ENCODE measurements at regions not wholly inside any gene's neighbourhood (a gene's known extent, or its start where the extent isn't known, plus 50 kb on each side); places are given as distances from the start of the nearest gene placed in this dataset.

DNA sequence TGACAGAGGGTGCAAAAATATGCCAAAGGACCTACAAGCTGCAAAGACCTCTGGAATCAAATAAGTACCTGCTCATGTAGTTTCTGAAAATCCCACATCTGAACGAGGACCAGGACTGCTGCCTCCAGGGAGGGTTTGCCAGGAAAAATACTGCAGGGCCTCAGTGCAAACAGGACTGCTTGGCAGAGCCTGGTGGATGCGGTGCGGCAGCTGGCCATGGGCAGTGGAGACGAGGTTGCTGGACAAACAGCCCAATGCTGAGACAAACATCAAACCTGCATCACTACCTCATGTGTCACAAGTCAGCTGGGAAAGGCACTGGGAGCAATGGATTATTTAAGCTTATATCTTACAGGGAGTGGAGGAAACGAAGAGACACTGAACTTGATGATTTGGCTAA lies 238.8 kb downstream of the PAX1 start:
- CTCF ChIA-PET (ENCODE audit: low intra/inter-chr PET ratio), result no interaction called here
- H3K9ac ChIP-seq (ENCODE audit: insufficient read depth in 1 of 2, low read depth in 2 of 2, low read length in 2 of 2), result no peak overlapping the region
- no peak overlapping the region for H3K4me2 ChIP-seq (ENCODE audit: insufficient read depth, low read length)
- no TSS peak for BruUV-seq (replicated peaks)
- ATAC-seq (no peak), DNase-seq (ENCODE audit: extremely low read depth in 1 of 4, low spot score in 3 of 4) (no peak), FAIRE-seq (no peak)
- TF ChIP-seq CTBP1 (IDR thresholded peaks at IDR 0.05; ENCODE audit: borderline replicate concordance), result no peak
- TF ChIP-seq ZNF232 (CRISPR knock-in tag; IDR thresholded peaks at IDR 0.05), result no peak
- TF ChIP-seq HMGN3 (IDR thresholded peaks at IDR 0.05; ENCODE audit: borderline replicate concordance, extremely low read depth, insufficient read length, low read depth, low read length), result no peak
- TF ChIP-seq ZSCAN29 (IDR thresholded peaks at IDR 0.05), result no peak
- no peak for TF ChIP-seq SREBF1 (IDR thresholded peaks at IDR 0.05; ENCODE audit: borderline replicate concordance, low read depth, low read length)
- no peak for TF ChIP-seq ZFX (CRISPR knock-in tag; IDR thresholded peaks at IDR 0.05)
- no peak for TF ChIP-seq ZNF133 (CRISPR knock-in tag; IDR thresholded peaks at IDR 0.05)
- TF ChIP-seq SMAD3 (CRISPR knock-in tag; conservative IDR thresholded peaks at IDR 0.05), result no peak
- TF ChIP-seq WHSC1 (IDR thresholded peaks at IDR 0.05; ENCODE audit: low read length), result no peak
- H3K9me3 ChIP-seq (replicated peaks; ENCODE audit: control insufficient read depth, insufficient read depth, low read depth, low read length), result no peaks in the 10 kb centered on the region
- no peaks in the 10 kb centered on the region for H3K27me3 ChIP-seq (ENCODE audit: control insufficient read depth in 2 of 2, insufficient read depth in 2 of 2, low read length in 2 of 2)
- H4K20me1 ChIP-seq (replicated peaks; ENCODE audit: control insufficient read depth, insufficient read depth, low read length), result no peaks in the 10 kb centered on the region
- H2AFZ ChIP-seq (ENCODE audit: low read depth, low read length), result no peak overlapping the region
- H3K36me3 ChIP-seq (ENCODE audit: control insufficient read depth, insufficient read depth, low read length), result no peaks in the 10 kb centered on the region
- H3K79me2 ChIP-seq (ENCODE audit: control insufficient read depth, insufficient read depth, low read length), result no peaks in the 10 kb centered on the region
- intact Hi-C loops (cut with micrococcal nuclease) (no loop called here), in situ Hi-C loops (cut with MboI) (no loop called here)
- 0% methylated on average over 5 of the region's 5 CpGs for WGBS (ENCODE audit: insufficient coverage, low coverage, missing lambda C conversion rate)
- POLR2A ChIA-PET, result no interaction called here
- H3K9me1 ChIP-seq (ENCODE audit: control insufficient read depth, insufficient read depth, low read length), result no peaks in the 10 kb centered on the region
- H3K4me1 ChIP-seq (replicated peaks in 1 of 2; ENCODE audit: control insufficient read depth in 2 of 2, insufficient read depth in 2 of 2, low read length in 2 of 2), result no peaks in the 10 kb centered on the region
- H3K4me3 ChIP-seq, result no peak overlapping the region
- no peak overlapping the region for H3K27ac ChIP-seq (ENCODE audit: extremely low read depth, low read depth, low read length)

All from K562 (cell line).